ENCODE measurements at regions not wholly inside any gene's neighbourhood (a gene's known extent, or its start where the extent isn't known, plus 50 kb on each side); places are given as distances from the start of the nearest gene placed in this dataset.

- H3K9ac ChIP-seq, result no peak overlapping the region
- H3K4me3 ChIP-seq, result no peak overlapping the region
- no peaks in the 10 kb centered on the region for H3K27me3 ChIP-seq
- peaks cover 10% of the 10 kb centered on the region for H3K4me1 ChIP-seq
- H3K4me2 ChIP-seq, result no peak overlapping the region
- no peaks in the 10 kb centered on the region for H3K36me3 ChIP-seq
- TF ChIP-seq Cebpa-rat (IDR thresholded peaks at IDR 0.05), result no peak
- H3K9me3 ChIP-seq, result no peaks in the 10 kb centered on the region
- no peak overlapping the region for H3K27ac ChIP-seq
- no peaks in the 10 kb centered on the region for H4K20me1 ChIP-seq
Observed at GRCh38 chr7:142607351-142607750, 141.9 kb upstream of the PRSS1 start.

- Histone ChIP-seq H4K20me1 (no peaks in the 10 kb centered on the region), H3K4me2 (no peak overlapping the region), H3K4me1 (peaks cover 9% of the 10 kb centered on the region), H3K4me3 (no peak overlapping the region), H3K27ac (no peak overlapping the region), H3K27me3 (no peaks in the 10 kb centered on the region), H3K9me3 (no peaks in the 10 kb centered on the region), H3K9ac (no peak overlapping the region), H3K36me3 (no peaks in the 10 kb centered on the region)
- no peak for TF ChIP-seq Cebpa-rat (IDR thresholded peaks at IDR 0.05)
Observed at GRCh38 chr7:142606081-142606480, 143.2 kb upstream of the PRSS1 start.

- Histone ChIP-seq H3K9me3 (no peaks in the 10 kb centered on the region), H3K4me3 (no peak overlapping the region), H3K9ac (no peak overlapping the region), H3K27ac (no peak overlapping the region), H3K4me1 (peaks cover 9% of the 10 kb centered on the region), H3K36me3 (no peaks in the 10 kb centered on the region), H3K27me3 (no peaks in the 10 kb centered on the region), H3K4me2 (no peak overlapping the region), H4K20me1 (no peaks in the 10 kb centered on the region)
- TF ChIP-seq Cebpa-rat (IDR thresholded peaks at IDR 0.05), result no peak
Observed at GRCh38 chr7:142604671-142605070, 144.6 kb upstream of the PRSS1 start.

- Histone ChIP-seq H3K27me3 (no peaks in the 10 kb centered on the region), H4K20me1 (no peaks in the 10 kb centered on the region), H3K36me3 (no peaks in the 10 kb centered on the region), H3K9ac (no peak overlapping the region), H3K4me3 (no peak overlapping the region), H3K4me2 (no peak overlapping the region), H3K27ac (no peak overlapping the region), H3K4me1 (peaks cover 14% of the 10 kb centered on the region), H3K9me3 (no peaks in the 10 kb centered on the region)
- TF ChIP-seq Cebpa-rat (IDR thresholded peaks at IDR 0.05), result no peak
Observed at GRCh38 chr7:142603870-142604448, 145.3 kb upstream of the PRSS1 start.

GRCh38 chr7:142602756-142603155 is 146.5 kb upstream of the PRSS1 start:
- Histone ChIP-seq H3K4me1 (peaks cover 26% of the 10 kb centered on the region), H4K20me1 (no peaks in the 10 kb centered on the region), H3K4me3 (no peak overlapping the region), H3K27ac (no peak overlapping the region), H3K27me3 (no peaks in the 10 kb centered on the region), H3K9ac (no peak overlapping the region), H3K9me3 (no peaks in the 10 kb centered on the region), H3K4me2 (peak overlapping the region; percentile 48; the same call in 1 of the 2 replicates), H3K36me3 (no peaks in the 10 kb centered on the region)
- TF ChIP-seq Cebpa-rat (IDR thresholded peaks at IDR 0.05), result no peak

- Histone ChIP-seq H3K9me3 (no peaks in the 10 kb centered on the region), H3K36me3 (no peaks in the 10 kb centered on the region), H3K4me2 (peak overlapping the region; percentile 48; the same call in 1 of the 2 replicates), H4K20me1 (no peaks in the 10 kb centered on the region), H3K9ac (no peak overlapping the region), H3K27me3 (no peaks in the 10 kb centered on the region), H3K4me3 (no peak overlapping the region), H3K4me1 (peaks cover 32% of the 10 kb centered on the region), H3K27ac (no peak overlapping the region)
- TF ChIP-seq Cebpa-rat (IDR thresholded peaks at IDR 0.05), result no peak
Observed at GRCh38 chr7:142602183-142602582, 147.1 kb upstream of the PRSS1 start.

- Histone ChIP-seq H4K20me1 (no peaks in the 10 kb centered on the region), H3K4me1 (peaks cover 35% of the 10 kb centered on the region), H3K36me3 (no peaks in the 10 kb centered on the region), H3K4me3 (no peak overlapping the region), H3K9ac (no peak overlapping the region; the same call in 1 of the 2 replicates), H3K27me3 (no peaks in the 10 kb centered on the region), H3K4me2 (peak overlapping the region; percentile 74), H3K9me3 (no peaks in the 10 kb centered on the region), H3K27ac (peak overlapping the region; percentile 18; the same call in 1 of the 2 replicates)
- no peak for TF ChIP-seq Cebpa-rat (IDR thresholded peaks at IDR 0.05)
Observed at GRCh38 chr7:142598297-142598696, 151.0 kb upstream of the PRSS1 start.

- Histone ChIP-seq H3K4me3 (no peak overlapping the region), H3K27me3 (no peaks in the 10 kb centered on the region), H3K4me2 (peak overlapping the region; percentile 74), H3K9ac (no peak overlapping the region; the same call in 1 of the 2 replicates), H3K36me3 (no peaks in the 10 kb centered on the region), H3K9me3 (no peaks in the 10 kb centered on the region), H3K4me1 (peaks cover 30% of the 10 kb centered on the region), H3K27ac (peak overlapping the region; percentile 18; the same call in 1 of the 2 replicates), H4K20me1 (no peaks in the 10 kb centered on the region)
- TF ChIP-seq Cebpa-rat (IDR thresholded peaks at IDR 0.05), result no peak
Observed at GRCh38 chr7:142597547-142597946, 151.7 kb upstream of the PRSS1 start.

- H3K9ac ChIP-seq, result no peak overlapping the region
- H3K27ac ChIP-seq, result no peak overlapping the region
- no peak for TF ChIP-seq Cebpa-rat (IDR thresholded peaks at IDR 0.05)
- no peaks in the 10 kb centered on the region for H3K36me3 ChIP-seq
- H3K4me1 ChIP-seq, result peaks cover 26% of the 10 kb centered on the region
- H4K20me1 ChIP-seq, result no peaks in the 10 kb centered on the region
- H3K4me2 ChIP-seq, result no peak overlapping the region
- H3K27me3 ChIP-seq, result no peaks in the 10 kb centered on the region
- no peak overlapping the region for H3K4me3 ChIP-seq
- no peaks in the 10 kb centered on the region for H3K9me3 ChIP-seq
Observed at GRCh38 chr7:142595816-142596516, 153.3 kb upstream of the PRSS1 start.

- no peak for TF ChIP-seq Cebpa-rat (IDR thresholded peaks at IDR 0.05)
- no peak overlapping the region for H3K27ac ChIP-seq
- H4K20me1 ChIP-seq, result no peaks in the 10 kb centered on the region
- no peak overlapping the region for H3K4me3 ChIP-seq
- H3K4me1 ChIP-seq, result peaks cover 22% of the 10 kb centered on the region
- no peaks in the 10 kb centered on the region for H3K36me3 ChIP-seq
- H3K4me2 ChIP-seq, result no peak overlapping the region
- H3K9me3 ChIP-seq, result no peaks in the 10 kb centered on the region
- H3K27me3 ChIP-seq, result no peaks in the 10 kb centered on the region
- no peak overlapping the region for H3K9ac ChIP-seq
Observed at GRCh38 chr7:142594078-142594477, 155.2 kb upstream of the PRSS1 start.

Measured in BLaER1 (cell line).